MCF 10A (cell line): ENCODE measurements at regions not wholly inside any gene's neighbourhood (a gene's known extent, or its start where the extent isn't known, plus 50 kb on each side); places are given as distances from the start of the nearest gene placed in this dataset.

Experiments used
- BruUV-seq: library from RNA; stranded (reverse); fragments of 400-500 nt; replicated peaks from 2 replicates; lab custom pipeline; 2021; lab: Mats Ljungman, UMichigan
- CTCF ChIA-PET: fragments of 300-600 bp; sonication (Branson Sonifier 250); formaldehyde crosslinking; extraction: SDS; loops from one replicate; lab custom pipeline; 2021; ENCODE audit warnings: antibody characterized with exemption, inconsistent platforms; lab: Yijun Ruan, JAX
- POLR2A ChIA-PET: fragments of 300-600, 350-650 bp; sonication (Branson Sonifier 250); formaldehyde crosslinking; extraction: SDS; loops from one replicate; lab custom pipeline; 2020; ENCODE audit warnings: antibody characterized with exemption, inconsistent platforms; lab: Yijun Ruan, JAX
- DNase-seq: peaks from one replicate; pipeline ENCODE4 v3.0.0-alpha.2; 2018; ENCODE audit not compliant: unreplicated experiment
- H3K27ac Mint-ChIP-seq: one replicate; pipeline ENCODE4 v1.8.0; 2022; ENCODE audit warnings: mild to moderate bottlenecking, low read depth, mixed read lengths; ENCODE audit not compliant: unreplicated experiment
- H3K27me3 Mint-ChIP-seq: one replicate; pipeline ENCODE4 v1.8.0; 2022; ENCODE audit warnings: mixed read lengths; ENCODE audit not compliant: insufficient read depth, unreplicated experiment
- H3K36me3 Mint-ChIP-seq: one replicate; pipeline ENCODE4 v1.8.0; 2022; ENCODE audit warnings: mild to moderate bottlenecking, moderate library complexity, mixed read lengths; ENCODE audit not compliant: insufficient read depth, unreplicated experiment
- H3K4me1 Mint-ChIP-seq: one replicate; pipeline ENCODE4 v1.8.0; 2022; ENCODE audit warnings: mixed read lengths; ENCODE audit not compliant: insufficient read depth, unreplicated experiment
- H3K4me3 Mint-ChIP-seq: one replicate; pipeline ENCODE4 v1.8.0; 2022; ENCODE audit warnings: mild to moderate bottlenecking, moderate library complexity, mixed read lengths; ENCODE audit not compliant: unreplicated experiment
- H3K9me3 Mint-ChIP-seq: one replicate; pipeline ENCODE4 v1.8.0; 2022; ENCODE audit warnings: mixed read lengths; ENCODE audit not compliant: unreplicated experiment
- intact Hi-C: fragments of 100-400 bp; cut with micrococcal nuclease; formaldehyde crosslinking; loops from 2 replicates; pipeline ENCODE4 v1.14.1; 2022
- TF ChIP-seq, protein P1 (sequence below): fragments of 200-600 bp; IDR thresholded peaks from one replicate; pipeline ENCODE4 v1.8.0; 2022; ENCODE audit warnings: antibody characterized with exemption, mild to moderate bottlenecking; ENCODE audit not compliant: unreplicated experiment

DNA sequence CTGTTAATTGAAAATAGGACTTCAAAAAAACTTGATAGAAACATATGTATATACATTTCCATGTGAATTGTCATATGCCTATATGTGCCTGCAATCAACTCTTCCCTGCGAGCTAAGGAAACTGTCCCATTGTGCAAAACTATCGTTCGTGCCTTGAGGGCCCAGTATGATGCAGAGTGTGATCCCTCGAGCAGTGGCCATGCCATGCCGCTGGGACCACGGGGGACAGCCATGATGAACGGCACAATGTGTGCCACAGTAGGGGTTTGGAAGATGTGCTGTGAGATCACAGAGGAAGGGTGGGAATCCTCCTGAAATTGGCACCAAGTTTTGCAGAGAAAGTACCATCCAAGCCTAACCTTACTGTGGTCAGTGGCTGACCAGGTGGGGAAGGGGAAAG, 118.1 kb upstream of the SOX1 start:
- no TSS peak for BruUV-seq
- H3K4me1 Mint-ChIP-seq: no peaks in the 10 kb centered on the region
- POLR2A ChIA-PET: no interaction called here

DNA sequence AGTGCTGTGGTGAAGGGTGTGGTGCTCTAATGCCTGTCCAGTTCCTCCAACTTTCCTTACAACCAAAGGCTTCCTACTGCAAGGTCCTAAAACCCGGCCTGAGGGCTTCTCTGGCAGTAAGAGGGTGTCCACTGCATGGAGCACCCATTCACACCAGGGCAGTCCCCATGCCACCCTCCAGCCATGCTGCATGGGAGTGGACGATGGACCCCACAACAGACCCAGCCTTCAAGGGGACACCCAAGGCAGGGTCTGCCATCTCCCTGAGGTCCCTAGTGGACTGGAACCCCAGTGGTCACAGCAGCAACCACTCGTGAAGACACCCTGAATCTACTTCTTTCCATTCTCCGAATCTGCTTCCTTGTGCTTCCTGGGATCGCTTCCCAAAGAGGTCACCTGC, 117.6 kb upstream of the SOX1 start:
- ChIA-PET POLR2A (no interaction called here), CTCF (no interaction called here)
- TF ChIP-seq, protein P1, sequence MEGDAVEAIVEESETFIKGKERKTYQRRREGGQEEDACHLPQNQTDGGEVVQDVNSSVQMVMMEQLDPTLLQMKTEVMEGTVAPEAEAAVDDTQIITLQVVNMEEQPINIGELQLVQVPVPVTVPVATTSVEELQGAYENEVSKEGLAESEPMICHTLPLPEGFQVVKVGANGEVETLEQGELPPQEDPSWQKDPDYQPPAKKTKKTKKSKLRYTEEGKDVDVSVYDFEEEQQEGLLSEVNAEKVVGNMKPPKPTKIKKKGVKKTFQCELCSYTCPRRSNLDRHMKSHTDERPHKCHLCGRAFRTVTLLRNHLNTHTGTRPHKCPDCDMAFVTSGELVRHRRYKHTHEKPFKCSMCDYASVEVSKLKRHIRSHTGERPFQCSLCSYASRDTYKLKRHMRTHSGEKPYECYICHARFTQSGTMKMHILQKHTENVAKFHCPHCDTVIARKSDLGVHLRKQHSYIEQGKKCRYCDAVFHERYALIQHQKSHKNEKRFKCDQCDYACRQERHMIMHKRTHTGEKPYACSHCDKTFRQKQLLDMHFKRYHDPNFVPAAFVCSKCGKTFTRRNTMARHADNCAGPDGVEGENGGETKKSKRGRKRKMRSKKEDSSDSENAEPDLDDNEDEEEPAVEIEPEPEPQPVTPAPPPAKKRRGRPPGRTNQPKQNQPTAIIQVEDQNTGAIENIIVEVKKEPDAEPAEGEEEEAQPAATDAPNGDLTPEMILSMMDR: no peak
- no peak overlapping the region for H3K27ac Mint-ChIP-seq
- no peak for DNase-seq
- H3K27me3 Mint-ChIP-seq: no peaks in the 10 kb centered on the region
- H3K9me3 Mint-ChIP-seq: peaks cover 25% of the 10 kb centered on the region
- H3K4me1 Mint-ChIP-seq: no peaks in the 10 kb centered on the region
- intact Hi-C loops: no loop called here
- H3K4me3 Mint-ChIP-seq: no peak overlapping the region
- BruUV-seq: no TSS peak
- peaks cover 6% of the 10 kb centered on the region for H3K36me3 Mint-ChIP-seq

More for the DNA sequence above, 118.1 kb upstream of the SOX1 start:
- Mint-ChIP-seq H3K9me3 (peaks cover 25% of the 10 kb centered on the region), H3K36me3 (peaks cover 6% of the 10 kb centered on the region), H3K27ac (no peak overlapping the region), H3K27me3 (no peaks in the 10 kb centered on the region), H3K4me3 (no peak overlapping the region)
- DNase-seq: no peak
- CTCF ChIA-PET: no interaction called here
- intact Hi-C loops: no loop called here
- TF ChIP-seq, protein P1: no peak

GRCh38 chr13:111950697-111951096, 116.3 kb upstream of the SOX1 start:
- TF ChIP-seq, protein P1: no peak

DNA sequence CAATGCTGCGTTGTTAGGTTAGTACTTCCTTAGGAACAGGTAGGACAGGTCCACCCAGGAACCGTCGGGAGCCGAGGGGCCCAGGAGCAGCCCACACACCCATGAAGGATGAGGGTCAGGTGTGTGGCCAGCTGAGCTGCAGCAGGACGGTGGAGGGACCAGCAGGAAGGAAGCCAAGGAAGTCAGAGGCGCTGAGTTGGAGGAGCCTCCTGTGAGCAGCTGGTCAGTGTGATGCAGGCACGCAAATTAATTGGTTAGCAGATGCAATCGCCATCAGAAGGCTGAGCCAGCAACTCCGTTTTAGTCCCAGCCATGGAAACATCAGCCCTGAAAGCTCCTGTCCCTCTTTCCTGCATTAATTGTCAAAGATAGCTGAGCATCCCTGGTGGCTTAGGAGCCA, 114.9 kb upstream of the SOX1 start:
- H3K9me3 Mint-ChIP-seq: peaks cover 25% of the 10 kb centered on the region
- no peaks in the 10 kb centered on the region for H3K27me3 Mint-ChIP-seq
- POLR2A ChIA-PET: no interaction called here
- peaks cover 6% of the 10 kb centered on the region for H3K36me3 Mint-ChIP-seq
- TF ChIP-seq, protein P1: no peak
- no peak overlapping the region for H3K4me3 Mint-ChIP-seq
- no TSS peak for BruUV-seq
- CTCF ChIA-PET: no interaction called here
- intact Hi-C loops: no loop called here
- no peaks in the 10 kb centered on the region for H3K4me1 Mint-ChIP-seq
- H3K27ac Mint-ChIP-seq: no peak overlapping the region
- DNase-seq: no peak

More at GRCh38 chr13:111950697-111951096, 116.3 kb upstream of the SOX1 start:
- H3K9me3 Mint-ChIP-seq: peaks cover 25% of the 10 kb centered on the region
- DNase-seq: no peak
- no peaks in the 10 kb centered on the region for H3K27me3 Mint-ChIP-seq
- POLR2A ChIA-PET: no interaction called here
- H3K36me3 Mint-ChIP-seq: peaks cover 6% of the 10 kb centered on the region
- H3K27ac Mint-ChIP-seq: no peak overlapping the region
- no TSS peak for BruUV-seq
- no peaks in the 10 kb centered on the region for H3K4me1 Mint-ChIP-seq
- H3K4me3 Mint-ChIP-seq: no peak overlapping the region
- CTCF ChIA-PET: no interaction called here
- intact Hi-C loops: no loop called here
